Tibial artery (tissue), 4 donors: ENCODE measurements at regions not wholly inside any gene's neighbourhood (a gene's known extent, or its start where the extent isn't known, plus 50 kb on each side); places are given as distances from the start of the nearest gene placed in this dataset.
"Not testable (repeated sequence)": the region's sequence is repeated elsewhere in the genome, so short reads cannot be mapped to it uniquely, and the experiment has no call there.

Experiments
- DNase-seq, 2 donors: peaks; one replicate each; pipeline ENCODE4 v3.0.0-alpha.2; 2019
- H3K27ac ChIP-seq, 2 donors: fragments of 200-600 bp; sonication (generic) in 1 of 2; 1 replicate in 1 of 2; 2 replicates in 1 of 2; pipeline ENCODE4 v1.5.1; 2018 to 2019; ENCODE audit warnings: mild to moderate bottlenecking in 1 of 2
- H3K27me3 ChIP-seq, 2 donors: fragments of 200-600 bp; sonication (generic) in 1 of 2; one replicate each; pipeline versions ENCODE4 v1.5.1 to v1.6.0; 2016 to 2019
- H3K36me3 ChIP-seq, 3 donors: fragments of 200-600 bp; sonication (generic) in 2 of 3; one replicate each; pipeline ENCODE4 v1.5.1; 2016 to 2019; ENCODE audit warnings: mild to moderate bottlenecking in 2 of 3
- H3K4me1 ChIP-seq, 4 donors: fragments of 200-600 bp; sonication (generic) in 2 of 4; 1 replicate in 3 of 4; 2 replicates in 1 of 4; pipeline ENCODE4 v1.5.1; 2016 to 2019
- H3K4me3 ChIP-seq, 2 donors: fragments of 200-600 bp; sonication (generic) in 1 of 2; 1 replicate in 1 of 2; 2 replicates in 1 of 2; pipeline ENCODE4 v1.5.1; 2018 to 2019; ENCODE audit warnings: mild to moderate bottlenecking in 2 of 2
- H3K9me3 ChIP-seq, 3 donors: fragments of 200-600 bp; sonication (generic) in 1 of 3; one replicate each; pipeline ENCODE4 v1.5.1; 2016 to 2019
- intact Hi-C: fragments of 100-400 bp; cut with DNase I; formaldehyde crosslinking; loops from one replicate; pipeline ENCODE4 v1.15.0; 2023; ENCODE audit warnings: low total_unique reads
- TF ChIP-seq, protein P1 (sequence below), 2 experiments: fragments of 200-600 bp in 1 of 2; fragments of 450-650 bp in 1 of 2; IDR thresholded peaks; one replicate each; pipeline ENCODE4 v1.5.1; 2017 to 2019; ENCODE audit warnings: antibody characterized with exemption in 2 of 2, mild to moderate bottlenecking in 1 of 2, moderate library complexity in 1 of 2

DNA sequence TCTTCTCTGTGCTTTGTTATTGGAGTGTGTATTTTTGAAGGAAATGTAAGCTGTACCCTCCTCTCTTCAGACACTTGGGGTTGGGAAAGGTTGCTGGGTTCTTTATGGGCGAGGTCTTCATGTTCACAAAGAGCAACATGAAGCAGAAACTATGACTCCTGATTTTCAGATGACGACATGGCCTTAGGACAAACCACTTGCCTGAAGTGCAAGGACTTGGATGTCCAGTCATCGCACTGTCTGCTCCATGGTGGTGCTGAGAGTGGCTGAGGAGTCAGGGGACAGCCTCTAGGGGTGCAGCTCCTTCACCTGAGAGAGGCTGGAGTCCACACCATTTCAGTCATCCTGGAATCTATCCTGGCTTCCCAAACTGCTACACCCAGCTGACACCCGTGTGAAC is 183.9 kb upstream of the CDH5 start:
- Histone ChIP-seq H3K27ac (no peak overlapping the region), H3K9me3 (peaks cover 0 to 9% (median 0%) of the 10 kb centered on the region in 3 donors), H3K27me3 (no peaks in the 10 kb centered on the region), H3K36me3 (no peaks in the 10 kb centered on the region), H3K4me1 (no peaks in the 10 kb centered on the region), H3K4me3 (no peak overlapping the region)
- TF ChIP-seq, protein P1, sequence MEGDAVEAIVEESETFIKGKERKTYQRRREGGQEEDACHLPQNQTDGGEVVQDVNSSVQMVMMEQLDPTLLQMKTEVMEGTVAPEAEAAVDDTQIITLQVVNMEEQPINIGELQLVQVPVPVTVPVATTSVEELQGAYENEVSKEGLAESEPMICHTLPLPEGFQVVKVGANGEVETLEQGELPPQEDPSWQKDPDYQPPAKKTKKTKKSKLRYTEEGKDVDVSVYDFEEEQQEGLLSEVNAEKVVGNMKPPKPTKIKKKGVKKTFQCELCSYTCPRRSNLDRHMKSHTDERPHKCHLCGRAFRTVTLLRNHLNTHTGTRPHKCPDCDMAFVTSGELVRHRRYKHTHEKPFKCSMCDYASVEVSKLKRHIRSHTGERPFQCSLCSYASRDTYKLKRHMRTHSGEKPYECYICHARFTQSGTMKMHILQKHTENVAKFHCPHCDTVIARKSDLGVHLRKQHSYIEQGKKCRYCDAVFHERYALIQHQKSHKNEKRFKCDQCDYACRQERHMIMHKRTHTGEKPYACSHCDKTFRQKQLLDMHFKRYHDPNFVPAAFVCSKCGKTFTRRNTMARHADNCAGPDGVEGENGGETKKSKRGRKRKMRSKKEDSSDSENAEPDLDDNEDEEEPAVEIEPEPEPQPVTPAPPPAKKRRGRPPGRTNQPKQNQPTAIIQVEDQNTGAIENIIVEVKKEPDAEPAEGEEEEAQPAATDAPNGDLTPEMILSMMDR (IDR thresholded peaks at IDR 0.05): no peak
- intact Hi-C loops: no loop called here
- DNase-seq: no peak

DNA sequence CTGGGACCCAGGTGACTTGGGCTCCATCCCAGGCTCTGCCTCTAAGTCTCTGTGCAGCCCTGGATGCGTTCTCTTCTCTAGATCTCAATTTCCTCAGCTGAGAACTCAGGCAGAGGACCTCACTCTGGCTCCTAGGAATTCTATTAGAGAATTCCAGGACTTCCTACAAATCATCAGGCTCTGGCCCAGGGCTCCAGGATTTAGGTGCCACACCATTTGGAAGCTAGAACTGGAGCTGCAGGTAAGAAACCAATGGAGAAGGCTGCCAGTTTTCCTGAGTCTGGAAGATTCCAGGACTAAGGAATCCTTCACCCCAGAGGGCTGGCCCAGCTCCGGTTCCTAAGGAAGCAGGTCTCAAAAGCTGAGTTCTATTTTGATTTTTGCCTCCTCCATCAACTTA is 189.8 kb upstream of the CDH5 start:
- intact Hi-C loops: no loop called here
- Histone ChIP-seq H3K4me3 (no peak overlapping the region), H3K4me1 (peaks cover 0 to 18% (median 12%) of the 10 kb centered on the region in 4 donors), H3K27me3 (no peaks in the 10 kb centered on the region), H3K27ac (no peak overlapping the region), H3K9me3 (peaks cover 0 to 9% (median 0%) of the 10 kb centered on the region in 3 donors), H3K36me3 (no peaks in the 10 kb centered on the region)
- TF ChIP-seq, protein P1 (IDR thresholded peaks at IDR 0.05): no peak
- no peak for DNase-seq

DNA sequence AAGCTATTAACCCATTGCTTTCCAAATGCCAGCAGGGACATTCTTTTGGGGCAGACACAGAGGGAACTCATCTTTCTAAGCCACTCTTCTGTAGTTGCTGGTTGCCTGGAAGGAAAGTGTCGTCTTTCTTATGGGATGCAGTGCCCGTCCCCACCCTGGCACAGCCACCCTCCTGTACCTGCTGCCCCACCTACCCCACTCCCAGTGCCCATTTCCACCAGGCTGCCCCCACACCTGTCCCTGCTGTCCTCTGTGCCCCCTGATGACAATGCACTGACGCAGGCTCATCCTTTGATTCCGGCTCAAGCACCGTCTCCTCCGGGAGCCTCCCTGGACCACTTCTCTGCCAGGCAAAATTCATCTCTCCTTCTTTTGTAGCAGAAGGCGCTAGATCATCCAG is 190.4 kb upstream of the CDH5 start:
- H3K27ac ChIP-seq: no peak overlapping the region
- no peak for DNase-seq
- H3K9me3 ChIP-seq: peaks cover 0 to 9% (median 0%) of the 10 kb centered on the region in 3 donors
- TF ChIP-seq, protein P1 (IDR thresholded peaks at IDR 0.05): no peak
- H3K36me3 ChIP-seq: no peaks in the 10 kb centered on the region
- no peaks in the 10 kb centered on the region for H3K27me3 ChIP-seq
- no peak overlapping the region for H3K4me3 ChIP-seq
- H3K4me1 ChIP-seq: peaks cover 0 to 18% (median 12%) of the 10 kb centered on the region in 4 donors
- intact Hi-C loops: no loop called here

DNA sequence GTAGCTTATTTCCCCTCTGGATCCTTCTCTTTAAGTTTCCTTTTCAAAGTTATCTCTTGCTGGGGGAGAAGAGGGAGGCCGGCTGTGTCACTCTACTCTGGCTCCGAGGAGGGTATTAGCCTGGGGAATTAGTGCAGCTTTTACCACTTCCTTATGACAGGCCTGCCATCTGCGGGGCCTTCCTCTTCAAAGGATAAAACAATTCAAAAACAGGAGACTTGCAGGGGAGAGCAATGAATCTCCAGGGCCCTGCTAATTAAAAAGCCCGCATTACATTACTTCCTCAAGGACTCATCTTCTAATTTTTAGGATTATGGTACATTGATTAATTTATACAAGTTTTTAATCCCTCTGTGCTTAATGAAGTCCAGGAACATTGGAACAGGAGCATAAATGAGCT is 190.9 kb upstream of the CDH5 start:
- no peak for DNase-seq
- intact Hi-C loops: no loop called here
- no peak overlapping the region for H3K27ac ChIP-seq
- peaks cover 0 to 18% (median 12%) of the 10 kb centered on the region in 4 donors for H3K4me1 ChIP-seq
- no peaks in the 10 kb centered on the region for H3K27me3 ChIP-seq
- no peak overlapping the region for H3K4me3 ChIP-seq
- H3K36me3 ChIP-seq: no peaks in the 10 kb centered on the region
- H3K9me3 ChIP-seq: peaks cover 0 to 9% (median 0%) of the 10 kb centered on the region in 3 donors
- TF ChIP-seq, protein P1 (IDR thresholded peaks at IDR 0.05): no peak

DNA sequence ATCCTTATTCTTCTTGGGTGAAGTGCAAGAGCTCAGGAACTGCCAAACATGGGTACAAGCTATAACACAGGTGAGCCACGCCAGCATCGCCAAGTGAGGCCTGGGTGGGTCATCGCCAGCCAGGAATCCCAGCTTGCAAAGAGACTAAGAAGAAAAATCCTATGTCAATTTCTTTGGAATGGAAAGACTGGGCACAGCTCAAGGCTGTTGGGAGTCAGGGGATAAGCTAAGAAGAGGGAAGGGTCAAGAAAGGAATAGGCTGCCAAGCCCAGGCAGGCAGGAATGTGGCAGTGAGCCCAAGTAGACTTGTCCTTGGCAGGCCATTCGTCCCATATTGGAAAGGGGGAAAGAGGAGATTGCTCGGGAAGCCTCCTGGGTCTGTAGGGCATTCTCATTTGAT is 191.4 kb upstream of the CDH5 start:
- Histone ChIP-seq H3K4me1 (peaks cover 0 to 18% (median 12%) of the 10 kb centered on the region in 4 donors), H3K27me3 (no peaks in the 10 kb centered on the region), H3K36me3 (no peaks in the 10 kb centered on the region), H3K27ac (no peak overlapping the region), H3K9me3 (peaks cover 0 to 6% (median 0%) of the 10 kb centered on the region in 3 donors), H3K4me3 (no peak overlapping the region)
- intact Hi-C loops: no loop called here
- no peak for DNase-seq
- TF ChIP-seq, protein P1 (IDR thresholded peaks at IDR 0.05): no peak

DNA sequence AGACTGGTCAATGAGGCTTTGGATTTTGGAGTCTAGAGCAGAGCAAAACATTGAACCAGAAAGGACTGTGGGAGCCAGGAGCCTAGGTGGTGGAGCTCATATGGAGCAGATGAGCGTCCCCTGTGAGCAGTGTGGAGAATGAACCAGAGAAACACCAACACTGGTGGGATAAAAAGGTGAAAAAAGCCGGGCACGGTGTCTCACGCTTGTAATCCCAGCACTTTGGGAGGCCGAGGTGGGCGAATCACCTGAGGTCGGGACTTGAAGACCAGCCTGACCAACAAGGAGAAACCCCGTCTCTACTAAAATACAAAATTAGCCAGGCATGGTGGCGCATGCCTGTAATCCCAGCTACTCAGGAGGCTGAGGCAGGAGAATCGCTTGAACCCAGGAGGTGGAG is 192.7 kb upstream of the CDH5 start:
- H3K4me3 ChIP-seq, H3K27me3 ChIP-seq, H3K36me3 ChIP-seq, H3K27ac ChIP-seq, intact Hi-C loops, H3K9me3 ChIP-seq, DNase-seq: not testable (repeated sequence)
- peaks cover 0 to 18% (median 12%) of the 10 kb centered on the region in 4 donors for H3K4me1 ChIP-seq

DNA sequence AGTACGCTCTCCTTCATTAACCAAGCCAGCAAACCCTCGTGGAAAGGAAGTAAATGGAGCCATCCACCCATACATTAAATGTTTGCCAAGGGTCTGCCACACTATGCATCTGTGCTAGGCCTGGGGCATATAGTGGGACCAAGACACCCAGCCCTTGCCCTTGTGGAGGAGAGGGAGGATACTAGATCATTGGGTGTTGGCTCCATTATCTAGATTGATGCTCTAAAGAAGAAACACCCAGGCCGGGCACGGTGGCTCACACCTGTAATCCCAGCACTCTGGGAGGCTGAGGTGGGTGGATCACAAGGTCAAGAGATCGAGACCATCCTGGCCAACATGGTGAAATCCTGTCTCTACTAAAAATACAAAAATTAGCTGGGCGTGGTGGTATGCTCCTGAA is 193.3 kb upstream of the CDH5 start:
- H3K4me3 ChIP-seq, H3K36me3 ChIP-seq, intact Hi-C loops, H3K27ac ChIP-seq, H3K27me3 ChIP-seq, DNase-seq, H3K9me3 ChIP-seq: not testable (repeated sequence)
- H3K4me1 ChIP-seq: peaks cover 0 to 18% (median 12%) of the 10 kb centered on the region in 4 donors
